ENCODE measurements at regions not wholly inside any gene's neighbourhood (a gene's known extent, or its start where the extent isn't known, plus 50 kb on each side); places are given as distances from the start of the nearest gene placed in this dataset.

DNA sequence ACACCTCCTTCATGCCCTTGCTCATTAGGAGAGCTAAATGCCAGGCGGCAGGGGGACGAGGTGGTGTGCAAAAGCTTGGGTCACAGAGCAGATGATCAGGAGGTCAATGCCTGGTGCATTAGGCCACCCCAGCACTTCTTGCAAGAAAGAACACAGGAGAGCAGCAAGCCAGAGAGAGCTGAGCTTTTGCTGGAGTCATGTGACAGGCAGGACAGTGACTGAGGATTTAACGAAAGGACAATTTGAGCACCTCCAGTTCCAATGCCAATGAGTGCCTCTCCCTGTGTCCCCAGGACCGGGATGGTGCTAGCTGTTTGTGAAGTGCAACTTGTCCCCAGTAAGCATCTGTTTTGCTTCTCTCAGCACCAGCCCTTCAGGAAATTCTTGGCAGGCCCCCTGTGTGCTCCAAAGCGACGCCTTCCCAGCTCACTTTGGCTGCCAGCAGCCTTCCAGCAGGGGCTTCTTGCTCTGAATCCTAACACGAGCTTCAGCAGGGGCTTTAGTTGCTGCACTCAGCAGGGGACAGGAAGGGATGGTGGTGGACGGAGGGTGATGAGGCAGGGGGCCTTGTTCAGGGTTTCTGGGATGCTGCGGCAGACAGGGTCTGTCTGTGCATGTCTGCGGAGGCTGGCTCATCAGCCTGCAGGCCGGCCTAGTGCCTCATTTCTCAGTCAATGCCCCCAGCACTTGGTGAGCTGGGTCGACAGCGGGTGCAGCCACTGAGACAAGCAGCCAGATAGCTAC lies 368.1 kb downstream of the RPS24 start:
- TF ChIP-seq CTCF (IDR thresholded peaks at IDR 0.05; ENCODE audit: control extremely low read depth, extremely low read depth): no peak
- ATAC-seq (ENCODE audit: insufficient read depth, low FRiP score): no peak
- Histone ChIP-seq H3K9ac (ENCODE audit: insufficient read depth in 1 of 2, low read length in 2 of 2) (no peak overlapping the region), H3K4me3 (no peak overlapping the region), H3K9me3 (ENCODE audit: control insufficient read depth in 4 of 4, insufficient read depth in 3 of 4, low read length in 3 of 4) (no peaks in the 10 kb centered on the region), H3K36me3 (ENCODE audit: control insufficient read depth in 4 of 4, insufficient read depth in 4 of 4, low read length in 4 of 4) (no peaks in the 10 kb centered on the region), H3K27me3 (ENCODE audit: control insufficient read depth in 3 of 3, insufficient read depth in 3 of 3, low read length in 2 of 3) (no peaks in the 10 kb centered on the region), H3K4me1 (ENCODE audit: control insufficient read depth in 5 of 5, insufficient read depth in 5 of 5, low read length in 5 of 5) (peaks cover 2 to 56% (median 22%) of the 10 kb centered on the region in 5 donors), H3K27ac (ENCODE audit: low read depth in 1 of 2, low read length in 1 of 2) (no peak overlapping the region)
- 79 to 80% methylated on average over 13 of the region's 13 CpGs for WGBS, 2 donors
- DNase-seq: peak; percentile 97 to 99 (median 99)

- no peak overlapping the region for H3K9ac ChIP-seq (ENCODE audit: insufficient read depth in 1 of 2, low read length in 2 of 2)
- H3K9me3 ChIP-seq (ENCODE audit: control insufficient read depth in 4 of 4, insufficient read depth in 3 of 4, low read length in 3 of 4): no peaks in the 10 kb centered on the region
- no peaks in the 10 kb centered on the region for H3K36me3 ChIP-seq (ENCODE audit: control insufficient read depth in 4 of 4, insufficient read depth in 4 of 4, low read length in 4 of 4)
- 56 to 59% methylated on average over 4 of the region's 4 CpGs for WGBS, 2 donors
- no peaks in the 10 kb centered on the region for H3K27me3 ChIP-seq (ENCODE audit: control insufficient read depth in 3 of 3, insufficient read depth in 3 of 3, low read length in 2 of 3)
- DNase-seq (no peak), ATAC-seq (ENCODE audit: insufficient read depth, low FRiP score) (no peak)
- no peak overlapping the region for H3K27ac ChIP-seq (ENCODE audit: low read depth in 1 of 2, low read length in 1 of 2)
- H3K4me1 ChIP-seq (ENCODE audit: control insufficient read depth in 5 of 5, insufficient read depth in 5 of 5, low read length in 5 of 5): peaks cover 3 to 64% (median 27%) of the 10 kb centered on the region in 5 donors
- TF ChIP-seq CTCF (IDR thresholded peaks at IDR 0.05; ENCODE audit: control extremely low read depth, extremely low read depth): no peak
- no peak overlapping the region for H3K4me3 ChIP-seq
Observed at GRCh38 chr10:78402591-78402990, 368.9 kb downstream of the RPS24 start.

- Histone ChIP-seq H3K36me3 (ENCODE audit: control insufficient read depth in 4 of 4, insufficient read depth in 4 of 4, low read length in 4 of 4) (no peaks in the 10 kb centered on the region), H3K4me3 (no peak overlapping the region), H3K9me3 (ENCODE audit: control insufficient read depth in 4 of 4, insufficient read depth in 3 of 4, low read length in 3 of 4) (no peaks in the 10 kb centered on the region), H3K27me3 (ENCODE audit: control insufficient read depth in 3 of 3, insufficient read depth in 3 of 3, low read length in 2 of 3) (no peaks in the 10 kb centered on the region), H3K27ac (ENCODE audit: low read depth in 1 of 2, low read length in 1 of 2) (no peak overlapping the region), H3K4me1 (ENCODE audit: control insufficient read depth in 5 of 5, insufficient read depth in 5 of 5, low read length in 5 of 5) (peaks cover 3 to 76% (median 39%) of the 10 kb centered on the region in 5 donors), H3K9ac (ENCODE audit: insufficient read depth in 1 of 2, low read length in 2 of 2) (no peak overlapping the region)
- ATAC-seq (ENCODE audit: insufficient read depth, low FRiP score): no peak
- DNase-seq: no peak
- 91 to 94% methylated on average over 6 of the region's 6 CpGs for WGBS, 2 donors
- no peak for TF ChIP-seq CTCF (IDR thresholded peaks at IDR 0.05; ENCODE audit: control extremely low read depth, extremely low read depth)
Observed at GRCh38 chr10:78403781-78404180, 370.1 kb downstream of the RPS24 start.

DNA sequence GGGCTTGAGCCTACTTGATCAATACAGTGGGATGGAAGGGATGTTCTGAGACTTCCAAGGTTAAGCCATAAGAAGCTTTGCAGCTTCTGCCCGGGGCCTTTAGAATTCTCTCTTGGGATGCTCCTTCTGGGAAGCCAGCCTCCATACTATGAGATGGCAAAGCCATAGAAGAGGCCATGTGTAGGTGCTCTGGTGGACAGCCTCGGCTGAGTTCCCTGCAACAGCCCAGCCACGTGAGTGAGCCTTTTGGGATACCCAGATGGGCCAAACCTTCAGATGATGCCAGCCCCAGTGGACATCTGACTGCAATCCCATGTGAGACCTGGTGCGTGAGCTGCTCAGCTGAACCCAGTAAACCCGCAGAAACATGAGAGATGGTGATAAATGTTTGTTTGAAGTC lies 370.6 kb downstream of the RPS24 start:
- H3K27ac ChIP-seq (ENCODE audit: low read depth in 1 of 2, low read length in 1 of 2): no peak overlapping the region
- 96 to 98% methylated on average over 5 of the region's 5 CpGs for WGBS, 2 donors
- no peak for TF ChIP-seq CTCF (IDR thresholded peaks at IDR 0.05; ENCODE audit: control extremely low read depth, extremely low read depth)
- ATAC-seq (ENCODE audit: insufficient read depth, low FRiP score) (no peak), DNase-seq (no peak)
- no peaks in the 10 kb centered on the region for H3K36me3 ChIP-seq (ENCODE audit: control insufficient read depth in 4 of 4, insufficient read depth in 4 of 4, low read length in 4 of 4)
- H3K4me1 ChIP-seq (ENCODE audit: control insufficient read depth in 5 of 5, insufficient read depth in 5 of 5, low read length in 5 of 5): peaks cover 3 to 78% (median 44%) of the 10 kb centered on the region in 5 donors
- H3K27me3 ChIP-seq (ENCODE audit: control insufficient read depth in 3 of 3, insufficient read depth in 3 of 3, low read length in 2 of 3): no peaks in the 10 kb centered on the region
- H3K4me3 ChIP-seq: no peak overlapping the region
- no peak overlapping the region for H3K9ac ChIP-seq (ENCODE audit: insufficient read depth in 1 of 2, low read length in 2 of 2)
- H3K9me3 ChIP-seq (ENCODE audit: control insufficient read depth in 4 of 4, insufficient read depth in 3 of 4, low read length in 3 of 4): no peaks in the 10 kb centered on the region

Data from lung (tissue), 11 donors.